Stimulated activated CD4-positive, alpha-beta T cell treated with anti-CD3 and anti-CD28 coated beads, Interleukin-4, amount 100 ng/mL, for 4 hours (primary cell): ENCODE measurements at regions not wholly inside any gene's neighbourhood (a gene's known extent, or its start where the extent isn't known, plus 50 kb on each side); places are given as distances from the start of the nearest gene placed in this dataset.

ENCODE experiments used
- DNase-seq, 2 experiments: peaks; one replicate each; pipeline ENCODE4 v3.0.0-alpha.2; 2020

DNA sequence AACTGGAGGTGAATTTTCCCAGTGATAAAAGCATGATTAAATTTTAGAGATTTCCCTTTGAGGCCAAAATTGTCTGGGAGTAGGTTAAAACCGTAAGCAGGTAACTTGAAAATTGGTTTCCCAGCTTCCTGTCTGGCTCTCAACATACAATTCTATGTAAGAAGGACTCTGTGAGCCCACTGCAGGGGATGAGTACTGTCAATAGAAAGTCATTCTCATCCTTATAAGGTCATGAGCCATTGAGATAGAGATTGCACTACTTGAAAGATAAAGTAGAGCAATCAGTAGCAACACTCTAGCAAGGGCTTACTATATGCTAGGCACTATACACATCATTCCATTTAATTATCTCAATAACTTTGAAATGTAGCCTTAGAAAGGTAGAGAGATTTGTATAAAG lies 225.6 kb upstream of the HMGA2 start:
- DNase-seq, result no peak

GRCh38 chr12:65602253-65602609 lies 222.1 kb upstream of the HMGA2 start:
- no peak for DNase-seq

GRCh38 chr12:65602610-65603295 lies 221.5 kb upstream of the HMGA2 start:
- DNase-seq, result peak in 1 of 2 experiments; percentile 20

DNA sequence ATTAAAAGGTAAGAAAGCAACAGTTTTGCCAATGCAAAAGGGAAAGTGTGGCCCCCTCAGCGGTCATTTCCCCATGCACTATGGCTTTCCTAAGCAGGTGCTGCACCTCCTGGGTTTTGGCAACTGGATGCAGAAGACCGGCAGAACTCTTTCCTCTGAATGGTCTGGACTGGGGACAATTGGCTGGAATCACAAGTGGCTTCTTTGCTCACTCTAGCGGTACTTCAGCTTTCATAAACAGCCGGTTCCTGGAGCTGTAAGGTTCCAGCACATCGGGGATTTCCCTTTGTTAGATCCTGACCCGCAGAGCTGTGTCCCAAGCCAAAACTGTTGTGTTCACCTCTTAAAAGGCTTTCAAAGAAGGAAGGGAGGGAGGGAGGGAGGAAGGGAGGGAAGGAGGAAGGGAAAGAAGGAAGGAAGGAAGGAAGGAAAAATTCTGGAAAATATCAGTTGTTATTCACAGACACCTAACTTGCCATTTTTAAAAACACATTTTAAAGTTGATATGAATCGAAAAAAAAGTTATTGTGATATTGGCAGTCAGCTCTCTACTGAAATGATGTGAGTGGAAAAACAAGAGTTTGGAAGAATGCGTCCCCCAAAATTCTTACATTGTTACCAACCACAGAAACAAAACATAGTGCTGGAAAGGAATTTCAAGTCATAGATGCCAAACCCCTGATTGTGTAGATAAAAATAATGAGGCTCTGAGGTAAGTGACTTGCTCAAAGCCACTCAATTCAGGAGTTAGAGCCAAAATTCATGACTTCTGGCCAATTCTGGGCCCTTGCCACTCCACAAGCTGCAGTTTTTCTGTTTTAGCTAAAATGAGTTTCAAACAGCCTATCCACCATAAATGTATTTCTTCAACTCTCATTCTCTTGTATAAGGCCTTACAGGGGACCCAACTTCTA lies 220.6 kb upstream of the HMGA2 start:
- DNase-seq, result no peak

DNA sequence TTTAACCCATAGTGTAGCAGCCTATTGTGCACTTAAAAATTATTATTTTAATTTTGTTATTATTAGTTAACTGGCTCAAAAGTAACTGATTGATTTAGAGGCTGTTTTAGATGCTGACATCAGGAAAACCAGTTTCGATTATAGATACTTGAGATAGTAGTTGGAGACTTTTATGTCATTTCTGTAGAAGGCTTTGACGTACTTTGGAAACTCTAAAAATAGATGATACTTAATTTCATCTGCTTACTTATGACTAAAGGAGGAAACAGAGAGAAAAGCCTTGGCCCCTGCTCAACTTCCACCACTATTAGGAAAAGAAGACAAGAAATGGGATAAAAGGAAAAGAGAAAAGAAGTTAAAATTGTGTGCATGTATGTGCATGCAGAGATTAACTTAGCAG lies 219.3 kb upstream of the HMGA2 start:
- no peak for DNase-seq

DNA sequence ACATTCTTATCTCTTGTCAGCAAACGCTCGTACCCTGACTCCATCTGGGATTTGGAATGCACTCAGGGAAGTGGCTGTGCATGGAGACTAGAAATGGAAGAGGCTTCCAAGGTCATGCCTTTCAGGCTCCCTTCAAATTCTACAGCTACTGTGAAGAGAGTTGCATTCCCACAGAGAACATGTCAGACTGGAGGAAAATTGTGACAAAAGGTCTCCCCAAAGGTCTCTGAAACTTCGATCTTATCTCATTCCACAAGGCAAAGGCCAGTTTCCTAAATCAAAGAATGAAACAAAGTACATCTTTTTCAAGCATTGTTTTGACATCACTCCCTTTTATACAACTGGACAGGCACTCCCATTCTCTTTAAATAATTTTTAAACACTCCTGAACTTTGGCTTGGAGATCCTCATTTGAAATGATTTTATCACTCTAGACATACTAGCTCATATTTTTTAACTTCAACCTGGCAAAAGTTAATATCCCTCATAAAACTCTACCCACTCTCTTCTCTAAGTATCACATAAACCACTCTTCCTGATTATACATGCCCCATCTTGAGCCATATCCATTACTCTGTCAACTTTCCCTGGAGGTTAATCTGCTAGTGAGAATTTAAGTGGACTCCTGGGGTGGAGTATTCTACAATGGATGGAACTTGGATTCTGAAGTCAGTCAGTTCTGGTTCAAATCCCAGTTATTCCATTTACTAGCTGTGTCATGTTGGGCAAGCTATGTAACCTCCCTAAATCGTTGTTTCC lies 218.1 kb upstream of the HMGA2 start:
- DNase-seq, result no peak

DNA sequence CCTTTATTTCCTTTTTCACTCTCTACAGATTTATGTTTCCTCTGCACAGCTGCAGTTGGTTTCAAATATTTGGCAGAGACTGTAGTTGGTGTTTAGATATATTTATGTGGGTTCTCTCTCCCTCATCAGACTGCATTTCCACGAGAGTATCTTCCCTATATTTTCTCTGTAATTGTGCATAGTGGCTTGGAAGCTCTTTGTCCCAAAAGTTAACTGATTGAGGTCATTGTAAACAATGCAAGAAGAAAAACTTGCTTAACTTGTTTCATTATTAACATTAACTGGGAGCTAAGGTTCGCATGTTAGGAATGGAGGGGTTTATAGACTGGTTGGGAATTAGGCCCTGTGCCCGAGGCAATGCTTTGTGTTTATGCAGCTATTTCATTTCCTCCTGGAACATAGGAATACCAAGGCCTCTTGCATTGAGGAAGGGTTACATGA lies 216.9 kb upstream of the HMGA2 start:
- no peak for DNase-seq

- no peak for DNase-seq
These were observed 215.9 kb upstream of the HMGA2 start for GRCh38 chr12:65608319-65608916.

- no peak for DNase-seq
These were observed 214.9 kb upstream of the HMGA2 start for GRCh38 chr12:65609359-65609771.

DNA sequence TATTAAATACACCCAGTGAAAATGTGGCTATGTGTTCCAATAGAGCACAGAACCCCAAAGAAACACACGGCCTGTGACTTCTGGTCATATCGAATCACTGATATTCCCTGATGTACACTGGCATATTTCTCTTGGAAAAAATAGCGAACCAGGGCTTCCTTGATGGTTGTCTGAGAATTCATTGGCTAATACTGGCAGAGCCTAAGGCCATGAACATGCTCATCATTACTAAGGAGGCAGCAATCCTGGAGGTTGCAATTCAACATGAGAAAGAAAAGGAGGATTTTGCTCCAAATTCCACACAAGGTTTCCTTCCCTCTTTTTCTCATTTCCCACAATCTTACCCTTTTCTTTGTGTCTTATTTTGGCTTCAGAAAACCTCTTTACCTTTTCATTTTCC lies 212.9 kb upstream of the HMGA2 start:
- no peak for DNase-seq

DNA sequence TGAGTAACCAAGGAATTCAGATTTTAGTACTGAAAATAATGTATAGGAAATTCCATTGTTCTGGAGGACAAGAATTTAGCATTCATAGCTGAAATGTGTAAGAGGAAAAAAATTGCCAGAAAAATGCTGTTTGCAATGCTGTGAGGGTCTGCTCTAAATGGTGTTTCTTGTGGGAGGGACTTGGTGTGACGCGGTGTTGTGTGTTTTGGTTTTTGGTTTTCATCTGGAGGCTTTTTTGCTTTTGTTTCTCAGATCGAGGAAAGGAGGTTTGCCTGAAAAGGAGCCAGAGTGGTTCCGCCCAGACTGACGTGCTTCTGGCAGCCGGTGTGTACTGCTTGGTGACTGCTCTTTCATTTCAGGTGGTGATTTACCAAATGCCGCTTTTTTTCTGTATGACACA lies 211.8 kb upstream of the HMGA2 start:
- DNase-seq, result no peak

DNA sequence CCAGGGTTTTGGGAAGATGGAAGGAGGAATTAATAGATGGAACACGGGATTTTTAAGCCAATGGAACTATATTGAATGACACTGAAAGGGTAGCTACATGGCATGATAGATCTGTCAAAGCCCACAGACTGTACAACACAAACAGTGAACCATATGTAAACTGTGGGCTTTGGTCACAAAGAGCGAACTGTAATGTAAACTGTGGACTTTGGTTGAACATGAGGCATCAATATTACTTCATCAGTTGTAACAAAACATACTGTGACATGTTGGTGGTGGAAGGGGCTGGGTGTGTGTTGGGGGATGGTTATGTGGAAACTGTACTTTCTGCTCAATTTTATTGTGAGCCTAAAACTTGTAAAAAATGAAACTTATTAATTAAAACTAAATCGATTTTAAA lies 210.6 kb upstream of the HMGA2 start:
- DNase-seq, result no peak

DNA sequence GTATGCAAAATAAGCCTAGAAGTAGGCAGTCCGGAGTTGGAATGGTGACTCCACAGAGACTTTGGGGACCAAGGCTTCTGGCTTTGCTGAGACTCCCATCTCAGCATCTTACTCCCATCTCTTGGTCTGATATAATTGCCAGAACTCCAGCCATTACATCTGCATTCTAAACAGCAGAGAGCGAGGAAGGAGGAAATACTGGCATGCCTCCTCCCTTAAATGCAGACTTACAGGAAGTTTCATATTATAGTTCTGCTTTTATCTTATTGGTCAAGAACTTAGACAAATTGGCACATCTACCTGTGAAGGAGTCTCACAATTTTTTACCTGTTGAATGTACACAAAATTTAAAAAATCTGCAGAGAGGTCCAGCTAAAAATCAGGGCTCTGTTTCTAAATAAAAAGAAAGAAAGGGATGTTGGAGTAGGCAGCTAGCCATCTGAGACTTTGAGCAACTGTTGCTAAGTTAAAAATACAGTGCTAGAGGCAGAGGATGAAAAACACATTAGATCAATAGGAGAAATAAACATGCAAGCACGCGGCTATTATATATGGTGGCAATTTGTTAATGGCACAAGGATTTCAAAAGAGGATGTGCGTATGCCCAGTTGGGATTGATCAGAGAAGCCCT lies 209.9 kb upstream of the HMGA2 start:
- no peak for DNase-seq

GRCh38 chr12:65615118-65615517 lies 209.2 kb upstream of the HMGA2 start:
- no peak for DNase-seq

GRCh38 chr12:65616022-65616421 lies 208.3 kb upstream of the HMGA2 start:
- DNase-seq, result no peak

DNA sequence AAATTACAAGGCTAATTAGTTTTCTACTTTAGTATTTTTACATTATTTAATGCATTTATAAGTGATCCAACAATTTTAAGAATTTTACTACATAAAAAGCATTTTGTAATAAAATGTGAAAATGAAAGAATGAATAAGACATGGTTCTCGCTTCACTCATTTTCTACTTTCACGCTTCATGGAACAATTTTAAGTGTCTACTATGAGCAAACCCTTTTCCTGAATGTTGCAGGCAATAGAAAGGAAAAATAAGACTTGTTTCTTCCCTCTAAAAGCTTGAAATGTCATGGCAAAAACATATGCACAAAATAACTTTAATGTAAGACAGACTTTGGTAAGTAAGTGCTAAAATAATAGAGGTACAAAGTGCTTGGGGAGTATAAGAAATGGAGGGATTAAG lies 205.7 kb upstream of the HMGA2 start:
- DNase-seq, result no peak

- no peak for DNase-seq
These were observed 205.3 kb upstream of the HMGA2 start for GRCh38 chr12:65619018-65619417.

DNA sequence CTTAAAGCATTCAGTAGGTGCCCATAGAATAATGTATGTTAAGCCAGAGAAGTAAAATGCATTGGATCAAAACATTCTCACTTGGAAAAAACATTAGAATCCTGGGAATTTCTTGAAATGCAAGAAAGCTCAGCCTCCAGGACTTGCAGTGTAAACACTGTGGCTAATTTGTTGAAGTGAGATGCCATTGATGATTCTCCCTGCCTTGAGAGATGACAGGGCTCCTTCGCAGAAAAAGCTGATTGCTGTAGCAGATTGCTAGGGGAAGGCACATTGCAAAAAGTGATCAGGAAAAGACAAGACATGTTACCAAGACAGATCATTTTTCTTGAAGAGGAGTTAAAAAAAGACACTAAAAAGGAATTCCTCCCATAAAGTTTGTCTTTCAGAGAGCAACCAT lies 204.2 kb upstream of the HMGA2 start:
- no peak for DNase-seq

GRCh38 chr12:65622056-65622455 lies 202.2 kb upstream of the HMGA2 start:
- DNase-seq, result no peak

DNA sequence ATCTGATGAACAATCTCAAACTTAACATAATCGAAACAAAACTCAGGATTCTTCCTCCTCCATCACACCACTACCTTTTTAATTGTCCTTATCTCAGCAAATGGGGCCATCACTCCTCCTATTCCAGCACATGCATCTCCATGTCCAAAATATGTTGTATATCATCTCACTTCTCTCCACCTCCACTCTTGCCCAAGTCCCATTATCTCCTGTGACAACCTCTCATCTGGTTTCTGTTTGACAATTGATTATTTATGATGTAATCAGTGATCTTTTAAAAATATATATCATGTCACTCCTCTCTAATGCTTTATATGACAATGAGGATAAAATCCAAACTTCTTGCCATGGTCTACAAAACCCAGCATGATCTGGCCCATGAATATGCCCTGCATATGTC lies 200.8 kb upstream of the HMGA2 start:
- DNase-seq, result no peak

DNA sequence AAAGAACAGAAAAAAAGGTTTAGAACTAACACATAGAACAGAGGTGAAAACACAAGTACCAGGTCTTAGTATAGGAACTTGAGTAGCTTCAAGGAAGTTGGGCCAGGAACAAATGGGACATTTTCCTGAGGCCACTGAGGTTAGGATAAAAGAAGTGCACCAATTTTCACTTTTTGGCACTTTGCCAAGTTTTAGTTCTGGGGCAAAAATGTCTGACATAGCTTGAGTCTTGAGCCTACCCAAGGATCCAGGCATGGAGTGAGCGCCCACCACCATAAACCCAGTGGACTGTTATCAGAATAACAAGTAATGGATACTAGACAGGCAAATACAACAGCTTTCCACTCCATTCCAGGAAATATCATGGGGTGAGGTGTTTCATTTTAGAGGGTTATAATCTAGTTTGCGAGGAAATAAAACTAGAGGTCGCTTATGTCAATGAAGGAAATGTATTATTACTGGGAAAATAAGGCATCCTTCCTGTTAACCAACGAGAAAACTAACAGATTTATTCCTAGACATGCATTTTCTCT lies 199.7 kb upstream of the HMGA2 start:
- no peak for DNase-seq

DNA sequence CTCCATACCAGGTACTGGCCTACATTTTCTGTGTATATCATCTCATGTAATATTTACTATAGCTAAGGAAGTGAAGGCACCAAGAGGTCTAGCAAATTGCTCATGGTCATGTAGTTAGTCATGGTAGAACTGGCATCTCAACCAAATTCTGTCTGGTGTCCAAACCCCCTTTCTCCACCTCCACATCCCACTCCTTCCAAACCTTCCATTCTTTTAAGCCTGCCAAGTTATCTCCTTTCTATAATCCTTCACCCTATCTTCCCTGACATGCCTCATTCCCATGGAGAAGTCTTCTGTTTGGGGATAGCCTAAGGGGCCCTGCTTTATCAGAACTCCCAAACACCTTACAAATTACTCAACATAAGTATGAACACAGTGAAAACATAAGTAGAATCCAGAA lies 196.2 kb upstream of the HMGA2 start:
- DNase-seq, result no peak

DNA sequence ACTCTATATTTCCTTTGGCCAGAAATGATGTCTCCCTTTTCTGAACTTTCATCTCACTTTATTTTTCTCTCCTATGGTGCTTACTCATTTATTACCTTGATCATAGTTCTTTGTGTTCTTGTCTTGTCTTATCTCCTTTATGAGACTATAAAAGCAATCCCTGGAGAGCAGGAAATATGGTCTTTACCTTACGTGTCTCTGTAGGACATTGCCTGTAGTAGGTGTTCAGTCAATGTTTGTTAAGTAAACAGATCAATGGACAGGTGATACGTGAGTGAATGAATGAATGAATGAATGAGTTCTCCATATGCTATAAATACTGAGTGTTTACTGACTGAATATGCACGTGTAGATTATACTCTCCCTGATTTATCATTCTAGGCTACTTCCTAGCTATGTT lies 193.7 kb upstream of the HMGA2 start:
- no peak for DNase-seq
